Lower lobe of right lung (tissue), 2 donors: ENCODE measurements at regions not wholly inside any gene's neighbourhood (a gene's known extent, or its start where the extent isn't known, plus 50 kb on each side); places are given as distances from the start of the nearest gene placed in this dataset.

Experiments
- ATAC-seq, 2 donors: fragments of 200-7000 bp; cut with Tn5 transposase; one replicate each; pipeline ENCODE4 v1.9.1; 2020 to 2022; ENCODE audit warnings: mild to moderate bottlenecking in 2 of 2, moderate library complexity in 2 of 2
- DNase-seq: peaks from one replicate; pipeline ENCODE4 v3.0.0-alpha.2; 2020
- H3K27ac ChIP-seq: fragments of 200-600 bp; one replicate; pipeline ENCODE4 v1.8.0; 2022
- H3K27me3 ChIP-seq: fragments of 200-600 bp; one replicate; pipeline ENCODE4 v1.8.0; 2022; ENCODE audit warnings: low read depth
- H3K36me3 ChIP-seq: fragments of 200-600 bp; one replicate; pipeline ENCODE4 v1.8.0; 2022; ENCODE audit warnings: mild to moderate bottlenecking
- H3K4me1 ChIP-seq: fragments of 200-600 bp; one replicate; pipeline ENCODE4 v1.8.0; 2022
- H3K4me3 ChIP-seq: fragments of 200-600 bp; one replicate; pipeline ENCODE4 v1.8.0; 2022; ENCODE audit warnings: mild to moderate bottlenecking
- H3K9me3 ChIP-seq: fragments of 200-600 bp; one replicate; pipeline ENCODE4 v1.8.0; 2022
- CTCF ChIP-seq: fragments of 200-600 bp; IDR thresholded peaks from one replicate; pipeline ENCODE4 v1.8.0; 2022; ENCODE audit warnings: antibody characterized with exemption, mild to moderate bottlenecking
- intact Hi-C: fragments of 100-400 bp; cut with DNase I; formaldehyde crosslinking; loops from one replicate; pipeline ENCODE4 v1.11.0; 2022
- donor health status: DM: no; HTN: yes; CAD: no; lungs with severe emphysema.

DNA sequence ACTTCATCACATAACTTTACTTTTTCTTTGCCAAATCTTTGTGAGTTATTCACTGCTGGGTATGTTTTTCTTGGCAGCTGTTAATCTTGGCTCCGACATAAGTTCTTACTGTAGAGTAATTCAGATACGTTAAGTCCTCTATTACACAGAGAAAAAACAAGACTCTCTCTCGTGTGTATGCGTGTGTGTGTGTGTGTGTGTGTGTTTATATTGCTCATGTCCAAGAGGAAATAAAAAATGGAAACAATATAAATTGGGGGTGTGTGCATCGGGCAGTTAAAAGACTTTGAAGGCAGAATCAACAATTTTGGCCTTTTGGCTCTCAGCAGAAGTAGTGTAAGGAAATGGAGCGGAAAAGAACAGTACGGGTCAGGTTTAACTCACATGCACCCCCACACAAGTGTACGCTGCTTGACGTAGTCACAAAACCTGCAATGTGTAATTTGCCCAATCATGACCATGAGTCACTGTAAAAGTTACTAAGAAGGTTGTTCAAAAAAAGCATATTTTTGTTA, 67.2 kb upstream of the IFNE start:
- intact Hi-C loops, result no loop called here
- Histone ChIP-seq H3K27me3 (peaks cover 17% of the 10 kb centered on the region), H3K9me3 (no peaks in the 10 kb centered on the region), H3K4me3 (no peak overlapping the region), H3K27ac (no peak overlapping the region), H3K36me3 (no peaks in the 10 kb centered on the region), H3K4me1 (no peaks in the 10 kb centered on the region)
- no peak for DNase-seq
- no peak for TF ChIP-seq CTCF
- ATAC-seq, result peak; percentile 70 to 87

GRCh38 chr9:21549890-21550289, 67.8 kb upstream of the IFNE start:
- intact Hi-C loops, result no loop called here

DNA sequence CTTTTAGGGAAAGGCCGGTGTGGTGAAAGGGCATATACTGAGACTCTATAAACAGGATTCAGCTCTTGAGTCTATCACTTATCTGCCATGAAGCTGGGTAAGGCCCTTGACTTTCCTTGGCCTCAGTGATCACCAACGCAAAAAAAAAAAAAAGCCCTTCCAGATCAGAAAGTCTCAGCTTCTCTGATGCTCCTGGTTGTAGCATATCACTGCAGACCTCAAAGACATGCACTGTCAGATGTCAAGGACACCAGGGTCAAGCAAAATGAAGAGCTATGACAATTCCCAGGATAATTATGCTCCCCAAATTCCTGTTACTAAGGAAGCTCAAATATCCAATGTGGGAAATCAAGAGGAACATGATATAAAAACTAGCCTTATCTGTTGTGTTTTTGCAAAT, 68.3 kb upstream of the IFNE start:
- Histone ChIP-seq H3K4me3 (no peak overlapping the region), H3K4me1 (no peaks in the 10 kb centered on the region), H3K27me3 (peaks cover 25% of the 10 kb centered on the region), H3K27ac (no peak overlapping the region), H3K9me3 (no peaks in the 10 kb centered on the region), H3K36me3 (no peaks in the 10 kb centered on the region)
- ATAC-seq (no peak), DNase-seq (no peak)
- TF ChIP-seq CTCF, result no peak
- intact Hi-C loops, result no loop called here

More at GRCh38 chr9:21549890-21550289, 67.8 kb upstream of the IFNE start:
- Histone ChIP-seq H3K36me3 (no peaks in the 10 kb centered on the region), H3K4me1 (no peaks in the 10 kb centered on the region), H3K27me3 (peaks cover 20% of the 10 kb centered on the region), H3K27ac (no peak overlapping the region), H3K4me3 (no peak overlapping the region), H3K9me3 (no peaks in the 10 kb centered on the region)
- DNase-seq (no peak), ATAC-seq (no peak)
- TF ChIP-seq CTCF, result no peak

DNA sequence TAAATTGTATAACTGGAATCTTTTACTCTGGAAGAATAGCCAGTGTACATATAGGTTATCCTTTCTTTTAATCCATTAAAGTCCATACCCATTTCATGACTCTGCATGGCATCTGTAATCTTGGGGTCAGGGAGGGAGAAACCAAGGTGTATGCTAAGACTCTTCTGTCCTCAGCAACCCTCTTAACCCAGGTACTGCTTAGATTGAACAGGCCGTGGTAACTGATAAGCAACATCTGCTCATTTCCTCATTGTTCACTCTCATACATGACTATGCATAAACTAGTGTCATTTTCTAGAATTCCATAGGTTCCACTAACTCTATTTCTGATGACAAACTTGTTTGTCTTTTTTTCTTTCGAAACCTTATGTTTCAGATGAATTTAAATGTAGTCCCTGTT, 69.3 kb upstream of the IFNE start:
- no peaks in the 10 kb centered on the region for H3K4me1 ChIP-seq
- no peaks in the 10 kb centered on the region for H3K9me3 ChIP-seq
- no peak for TF ChIP-seq CTCF
- H3K27ac ChIP-seq, result no peak overlapping the region
- DNase-seq (no peak), ATAC-seq (no peak)
- intact Hi-C loops, result no loop called here
- H3K36me3 ChIP-seq, result no peaks in the 10 kb centered on the region
- H3K27me3 ChIP-seq, result peaks cover 35% of the 10 kb centered on the region
- H3K4me3 ChIP-seq, result no peak overlapping the region

GRCh38 chr9:21552244-21553170, 70.4 kb upstream of the IFNE start:
- intact Hi-C loops, result no loop called here
- Histone ChIP-seq H3K27me3 (peaks cover 46% of the 10 kb centered on the region), H3K9me3 (no peaks in the 10 kb centered on the region), H3K36me3 (no peaks in the 10 kb centered on the region), H3K27ac (no peak overlapping the region), H3K4me3 (no peak overlapping the region), H3K4me1 (no peaks in the 10 kb centered on the region)
- no peak for TF ChIP-seq CTCF
- no peak for ATAC-seq
- DNase-seq, result no peak
